HG02884 (cell line): ENCODE measurements at regions not wholly inside any gene's neighbourhood (a gene's known extent, or its start where the extent isn't known, plus 50 kb on each side); places are given as distances from the start of the nearest gene placed in this dataset.

Experiments used
- ATAC-seq: cut with Tn5 transposase; IDR thresholded peaks from one replicate; pipeline ENCODE4 v1.9.1; 2021; ENCODE audit warnings: mild to moderate bottlenecking, moderate library complexity; ENCODE audit not compliant: unreplicated experiment

DNA sequence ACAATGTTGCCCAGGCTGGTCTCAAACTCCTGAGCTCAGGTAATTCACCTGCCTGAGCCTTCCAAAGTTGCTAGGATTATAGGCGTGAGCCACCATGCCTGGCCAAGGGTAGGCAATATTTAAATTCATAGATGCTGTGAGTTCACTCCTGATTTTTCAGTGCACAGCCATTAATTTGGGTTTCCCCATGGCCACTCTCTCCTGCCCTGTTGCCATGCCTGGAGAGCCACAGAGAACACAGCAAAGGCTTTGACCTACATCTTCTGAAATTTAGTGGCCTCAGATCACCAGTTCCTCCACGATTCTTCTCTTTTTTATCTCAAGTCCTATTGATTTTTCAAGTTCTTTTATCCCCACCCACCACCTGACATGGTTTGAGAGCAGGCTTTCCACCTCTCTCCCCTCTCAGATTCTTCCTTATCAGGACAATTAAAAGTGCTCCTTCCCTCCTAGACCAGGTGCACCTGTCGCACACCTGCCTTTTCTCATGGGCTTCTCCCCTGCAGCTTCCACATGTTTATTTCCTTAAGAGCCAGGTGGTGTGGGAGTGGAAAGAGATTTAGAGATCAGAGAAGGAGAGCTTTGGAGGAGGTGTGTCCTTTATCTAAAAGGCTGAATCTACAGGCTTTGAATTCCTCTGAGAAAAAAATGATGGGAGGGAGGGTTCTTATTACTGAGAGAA lies 123.8 kb downstream of the ADRA2A start:
- ATAC-seq, result no peak

DNA sequence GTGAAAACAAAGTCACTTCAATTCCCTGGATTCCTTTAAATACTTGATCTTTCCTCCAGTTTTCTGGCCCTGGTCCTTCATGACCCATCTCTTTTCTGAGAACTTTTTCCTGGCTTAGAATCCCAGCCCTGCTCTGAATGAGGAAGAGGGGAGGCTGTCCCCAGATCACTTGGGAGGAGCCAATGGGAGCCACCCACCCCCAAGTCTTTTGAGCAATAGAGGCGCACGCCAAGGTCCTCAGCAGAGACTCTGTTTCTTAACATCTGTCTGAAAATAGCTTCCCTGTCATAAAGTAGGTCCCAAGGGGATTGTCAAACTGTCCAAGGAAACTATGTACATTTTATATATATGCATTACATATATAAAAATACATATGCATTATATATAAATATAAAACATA lies 126.8 kb downstream of the ADRA2A start:
- ATAC-seq, result no peak

DNA sequence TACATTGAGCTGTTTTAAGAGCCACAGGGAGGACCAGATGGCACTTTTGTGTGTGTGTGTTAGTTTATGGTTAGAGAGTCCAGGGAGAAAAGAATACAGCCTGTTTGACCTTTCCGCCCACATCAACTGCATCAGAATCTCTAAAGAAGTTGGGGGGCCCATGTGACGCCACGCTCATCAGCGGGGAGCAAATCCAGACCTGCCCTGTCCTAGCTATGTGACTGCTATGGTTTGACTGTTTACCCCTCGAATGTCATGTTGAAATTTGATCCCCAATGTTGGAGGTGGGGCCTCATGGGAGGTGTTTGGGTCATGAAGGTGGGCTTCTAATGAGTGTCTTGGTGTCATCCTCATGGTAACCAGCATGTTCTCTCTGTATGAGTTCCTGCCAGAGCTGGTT lies 128.0 kb downstream of the ADRA2A start:
- ATAC-seq, result no peak

DNA sequence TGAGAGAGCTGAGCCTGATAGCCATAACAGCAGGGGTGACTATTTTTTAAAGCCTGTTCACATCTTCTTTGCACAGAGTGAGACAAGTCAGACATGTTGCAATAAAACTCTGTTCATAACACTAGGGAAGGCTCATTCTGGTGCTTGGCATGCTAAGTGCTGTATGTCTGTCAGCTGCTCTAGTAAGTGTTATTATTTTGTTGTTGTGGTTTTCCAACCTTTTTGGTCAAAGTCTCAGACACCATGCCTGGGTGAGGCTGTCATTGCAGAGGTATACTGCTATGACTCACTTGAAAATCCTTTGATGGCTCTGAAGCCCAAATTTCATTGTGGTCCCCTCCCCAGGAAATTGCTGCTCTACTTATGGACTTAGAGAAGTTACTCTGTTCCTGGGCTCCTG lies 129.7 kb downstream of the ADRA2A start:
- no peak for ATAC-seq

DNA sequence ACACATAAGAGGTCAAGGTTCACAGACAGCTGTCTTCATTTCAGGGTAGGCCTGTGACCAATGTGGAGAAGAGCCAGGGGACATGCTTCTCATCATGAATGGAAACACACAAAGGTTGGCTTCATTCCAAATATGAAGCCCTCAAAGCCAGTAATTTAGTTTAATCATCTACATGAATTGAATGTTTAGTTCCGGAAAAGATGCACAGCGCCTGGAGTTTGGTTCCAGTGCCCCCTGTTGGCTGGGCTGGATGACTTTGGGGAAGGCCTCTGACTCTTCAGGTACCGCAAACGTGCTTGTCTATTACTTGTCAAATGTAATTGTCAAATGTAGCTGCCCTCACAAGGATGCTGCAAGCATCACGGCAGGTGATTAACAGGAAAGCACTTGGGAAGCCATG lies 130.7 kb downstream of the ADRA2A start:
- no peak for ATAC-seq

DNA sequence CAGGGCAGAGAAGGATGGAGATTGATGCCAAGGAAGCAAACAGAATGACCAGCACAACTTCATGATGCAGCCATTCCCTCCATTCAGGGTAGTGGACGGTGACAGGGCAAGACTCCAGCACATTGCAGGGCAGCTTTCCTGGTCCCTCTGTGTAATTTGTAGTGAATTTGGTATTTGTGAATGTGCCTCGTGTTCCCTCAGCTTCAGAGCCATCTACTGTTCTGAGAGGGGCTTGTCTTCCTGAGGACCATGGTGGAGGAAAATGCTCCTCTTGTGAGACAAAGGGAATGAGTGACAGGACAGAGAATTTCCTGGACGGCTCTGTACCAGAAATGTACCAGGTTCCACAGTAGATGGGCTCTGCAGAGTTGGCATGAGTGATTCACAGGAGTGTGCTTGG lies 132.1 kb downstream of the ADRA2A start:
- no peak for ATAC-seq

DNA sequence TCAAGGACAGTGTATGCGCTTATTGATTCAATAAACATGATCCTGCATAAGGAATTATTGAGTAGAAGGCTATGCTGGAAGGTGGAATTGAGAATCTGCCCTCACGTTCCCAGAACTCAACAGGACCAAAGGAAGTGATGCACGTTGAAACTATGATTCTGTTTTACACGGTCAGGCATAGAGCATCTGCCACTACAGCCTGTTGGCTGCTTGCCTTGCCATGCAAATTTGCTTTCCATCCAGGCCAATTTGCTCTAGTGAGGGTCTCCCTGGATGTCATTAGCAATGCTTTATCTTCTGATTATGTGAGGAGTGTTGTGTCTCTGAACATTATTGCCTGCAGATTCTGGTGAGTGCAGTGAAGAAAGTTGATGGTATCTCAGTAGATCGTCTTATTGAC lies 132.9 kb downstream of the ADRA2A start:
- no peak for ATAC-seq

DNA sequence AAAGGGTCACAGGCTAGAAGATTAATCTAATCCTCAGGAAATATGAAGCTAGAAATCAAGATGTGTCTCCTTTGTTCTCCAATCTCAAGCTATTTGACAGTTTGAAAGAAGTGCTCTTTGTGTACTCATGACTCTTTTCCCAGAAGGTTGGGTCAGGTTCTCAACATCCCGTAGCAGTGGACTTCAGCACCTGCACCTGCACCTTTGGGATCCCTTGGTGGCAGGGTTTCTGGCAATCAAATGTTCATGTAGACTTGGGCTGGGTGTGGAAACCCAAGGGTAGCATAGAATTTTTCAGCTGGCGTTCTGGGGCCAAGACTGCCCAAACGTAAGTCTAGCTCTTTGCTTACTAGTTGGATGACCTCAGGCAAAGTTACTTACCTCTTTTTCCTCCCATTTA lies 134.4 kb downstream of the ADRA2A start:
- ATAC-seq, result no peak

DNA sequence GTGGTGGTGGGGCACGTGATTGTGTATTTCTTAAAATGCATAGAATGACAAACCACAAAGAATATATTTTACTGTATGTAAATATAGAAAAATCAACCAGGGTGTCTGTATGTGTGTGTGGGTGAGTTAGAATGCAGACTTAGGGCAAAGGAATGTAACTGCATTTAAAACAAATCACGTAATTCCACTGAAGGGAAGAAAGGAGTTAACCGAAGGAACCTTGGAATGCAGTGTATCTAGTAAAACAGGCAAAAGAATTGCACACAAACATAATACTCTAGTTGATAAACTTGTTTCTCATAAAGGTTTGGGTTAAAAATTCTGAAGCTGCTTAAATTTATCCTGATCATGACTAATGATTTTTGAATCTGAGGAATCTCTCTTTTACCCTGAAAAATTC lies 134.9 kb downstream of the ADRA2A start:
- no peak for ATAC-seq

DNA sequence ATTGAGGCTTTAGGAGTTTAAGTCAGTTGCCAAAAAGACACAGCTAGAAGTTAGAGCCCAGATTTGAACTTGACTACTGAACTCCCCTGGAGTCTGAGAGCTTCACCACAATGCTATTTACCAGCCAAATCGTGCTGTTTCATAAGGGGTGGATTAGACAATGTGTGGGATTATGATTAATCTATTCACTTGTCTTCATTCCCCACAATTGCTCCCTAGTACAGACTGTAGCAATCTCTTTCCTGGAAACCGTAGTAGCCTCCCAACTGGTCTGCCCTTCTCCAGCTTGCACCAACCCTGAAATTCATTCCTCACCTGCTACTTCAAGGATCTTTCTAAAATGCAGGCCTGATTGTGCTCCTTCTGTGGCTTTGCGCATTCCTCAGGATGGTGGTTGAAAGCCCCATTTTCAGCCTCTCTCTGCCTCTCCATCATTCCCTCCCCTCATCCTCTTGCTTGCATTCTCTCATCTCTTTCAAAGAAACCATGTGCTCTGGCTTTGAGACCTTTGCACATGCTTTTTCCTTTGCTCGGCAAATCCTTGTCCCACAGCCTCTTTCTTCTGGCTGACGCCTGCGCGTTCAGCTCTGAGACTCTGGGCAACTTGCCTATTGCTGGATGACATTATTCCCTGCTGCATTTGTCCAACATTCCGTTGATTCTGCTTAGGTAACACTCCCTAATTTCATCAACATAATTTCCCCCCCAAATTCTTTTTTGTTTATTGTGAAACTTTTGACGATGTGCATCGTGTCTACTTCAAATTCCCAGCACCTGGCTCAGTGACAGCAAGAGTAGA lies 145.1 kb downstream of the ADRA2A start:
- no peak for ATAC-seq

DNA sequence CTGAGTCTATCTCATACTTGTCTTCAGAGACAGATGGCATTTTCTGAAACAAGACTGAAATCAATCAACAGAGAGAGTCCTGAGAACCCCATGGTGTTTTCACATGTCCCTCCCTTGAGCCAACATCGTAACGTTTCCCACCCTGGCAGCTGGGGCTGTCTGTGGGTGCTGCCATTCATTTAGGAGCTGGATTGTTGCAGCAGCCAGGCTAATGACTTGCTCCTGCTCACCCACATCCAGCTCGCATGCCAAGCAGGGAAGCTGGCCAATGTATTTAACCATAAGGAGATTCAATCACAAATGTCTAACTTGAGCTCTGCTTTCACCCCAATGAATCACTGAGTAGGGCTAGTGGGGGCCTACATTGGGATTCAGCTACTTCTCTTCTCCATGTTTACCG lies 146.1 kb downstream of the ADRA2A start:
- ATAC-seq, result no peak

DNA sequence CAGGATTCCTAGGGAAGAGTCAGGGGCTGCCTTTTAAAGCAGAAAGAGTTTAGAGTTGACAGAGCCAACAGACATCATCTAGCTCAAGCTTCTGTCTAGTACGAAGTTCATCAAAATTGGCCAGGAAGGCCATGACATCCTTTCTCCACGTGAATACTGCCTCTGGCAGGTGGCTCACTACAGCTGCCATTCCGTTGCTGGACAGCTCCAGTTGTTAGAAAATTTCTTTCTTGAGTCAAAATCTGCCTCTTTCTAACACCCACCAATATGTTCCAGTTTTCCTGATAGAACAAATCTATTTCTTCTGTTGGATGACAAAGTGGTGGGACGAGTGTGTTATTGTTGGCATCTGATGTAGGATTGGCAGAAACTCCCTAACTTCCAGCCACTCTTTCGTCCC lies 154.9 kb downstream of the ADRA2A start:
- no peak for ATAC-seq

DNA sequence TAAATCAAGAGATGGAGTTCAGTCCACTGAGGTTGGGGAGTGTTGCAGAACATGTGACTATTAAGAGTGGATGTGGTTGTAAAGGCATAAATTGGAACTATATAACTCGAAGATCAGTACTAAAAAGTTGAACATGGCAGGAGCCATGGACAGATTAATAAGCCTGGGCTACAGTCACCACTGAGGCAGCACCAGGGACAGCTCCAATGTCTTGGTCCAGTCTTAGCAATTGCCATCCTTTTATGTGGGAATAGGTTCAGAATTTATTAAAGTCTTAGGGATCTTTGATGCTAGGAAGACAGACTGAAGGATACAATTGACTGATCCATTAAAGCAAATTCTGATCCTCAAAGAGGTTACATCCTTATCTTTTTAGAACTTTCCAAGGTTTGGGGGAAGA lies 156.6 kb downstream of the ADRA2A start:
- no peak for ATAC-seq

DNA sequence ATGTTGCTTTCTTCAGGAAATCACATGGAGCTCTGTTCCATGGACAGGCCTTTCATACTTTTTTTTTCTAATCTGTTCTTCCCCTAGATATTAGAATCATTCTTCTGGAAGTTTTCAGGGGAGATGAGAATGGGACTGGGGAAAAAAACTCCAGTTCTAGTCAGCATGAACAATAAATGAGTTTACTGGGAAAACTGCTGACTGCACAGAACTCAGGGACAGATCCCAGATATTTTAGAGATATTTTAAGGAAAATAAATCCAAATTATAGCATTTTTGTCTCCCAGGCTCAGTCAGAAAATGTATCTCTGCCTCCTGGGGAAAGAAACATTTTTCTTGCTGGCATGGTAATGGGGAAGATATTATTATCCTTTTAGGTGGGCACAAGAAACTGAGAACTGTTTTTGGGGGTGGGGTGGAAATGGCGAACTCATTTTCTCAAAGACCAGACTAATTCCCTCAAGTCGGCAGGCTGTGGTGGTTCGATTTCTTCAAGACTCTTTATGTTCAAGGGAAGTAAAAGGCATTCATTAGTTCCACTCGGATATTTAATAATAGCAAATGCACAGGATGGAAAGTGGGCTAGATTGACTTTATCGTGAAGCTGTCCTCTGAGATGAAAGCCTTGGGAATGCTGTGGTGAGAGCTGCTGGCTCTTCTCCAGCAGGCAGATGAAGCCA lies 157.5 kb downstream of the ADRA2A start:
- no peak for ATAC-seq

DNA sequence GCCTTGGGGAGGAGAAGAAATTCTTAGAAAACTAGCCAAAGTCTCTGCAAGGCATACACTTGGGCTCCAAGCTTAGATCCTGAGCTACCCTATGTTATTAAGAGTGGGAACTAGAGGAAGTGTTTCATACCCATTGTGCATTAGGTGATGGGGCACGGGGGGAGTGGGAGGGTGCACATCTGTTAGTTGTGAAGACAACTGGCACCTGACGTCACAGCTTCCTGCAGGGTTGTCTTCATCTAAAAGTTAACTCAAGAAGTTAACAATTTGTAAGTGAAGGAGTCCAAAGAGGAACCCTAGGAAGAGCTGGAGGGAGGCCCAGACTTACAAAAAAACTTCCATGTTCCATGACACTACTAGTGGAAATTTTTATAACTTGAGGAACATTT lies 158.1 kb downstream of the ADRA2A start:
- ATAC-seq, result no peak

DNA sequence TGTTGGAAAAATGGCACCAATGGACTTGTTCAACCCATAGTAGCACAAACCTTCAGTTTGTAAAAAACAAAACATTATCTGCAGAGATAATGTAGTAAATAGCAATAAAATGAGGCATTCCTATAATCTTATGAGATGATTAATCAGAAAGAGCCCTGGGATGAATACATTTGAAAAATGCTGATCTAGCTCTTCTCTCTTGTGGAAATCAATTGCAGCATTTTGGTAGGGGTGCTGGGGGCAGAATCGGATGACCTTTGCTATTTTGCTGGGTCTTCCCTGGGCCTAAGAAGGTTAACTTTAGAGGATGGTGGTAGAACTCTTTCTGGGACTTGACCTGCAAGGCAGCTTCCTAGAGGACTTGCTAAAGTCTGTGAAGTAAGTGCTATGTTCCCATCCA lies 163.5 kb downstream of the ADRA2A start:
- ATAC-seq, result no peak

DNA sequence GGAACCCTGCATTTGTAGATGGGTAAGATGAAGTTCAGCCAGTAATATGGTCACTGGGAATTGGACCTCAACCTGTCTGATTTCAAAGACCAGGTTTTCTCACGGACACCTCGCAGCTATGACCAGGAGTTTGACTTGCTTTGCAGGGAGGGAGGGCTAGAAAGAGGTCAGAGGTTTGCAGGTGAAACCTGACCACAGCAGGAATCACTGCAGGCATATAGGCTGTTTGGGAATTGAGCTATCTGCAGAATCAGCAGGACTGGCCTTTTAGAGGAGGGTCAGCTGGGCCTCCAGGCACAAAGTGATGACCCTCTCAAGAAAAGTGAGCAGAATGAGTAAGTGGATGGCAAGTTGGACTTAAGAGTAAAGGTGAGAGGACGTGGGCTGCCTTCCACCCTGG lies 166.3 kb downstream of the ADRA2A start:
- ATAC-seq, result no peak

DNA sequence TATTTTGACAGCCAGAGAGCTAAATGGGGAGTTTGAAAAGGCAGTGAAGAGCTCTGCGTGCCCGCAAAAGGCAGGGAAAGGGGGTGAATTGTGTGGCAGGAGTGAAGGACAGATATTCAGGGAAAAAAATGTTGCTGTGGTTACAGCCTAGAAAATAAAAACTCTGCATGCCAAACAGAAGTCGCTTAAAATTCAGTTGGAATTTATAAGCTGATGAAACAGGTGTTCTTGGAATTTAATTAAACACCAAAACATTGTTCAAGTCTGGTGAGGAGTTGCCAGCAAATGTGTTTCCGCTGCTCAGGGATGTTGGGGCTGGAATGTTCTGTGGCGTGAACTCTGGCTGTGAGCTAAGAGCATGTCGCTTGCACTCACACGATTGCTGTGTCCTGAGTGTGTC lies 169.3 kb downstream of the ADRA2A start:
- no peak for ATAC-seq

DNA sequence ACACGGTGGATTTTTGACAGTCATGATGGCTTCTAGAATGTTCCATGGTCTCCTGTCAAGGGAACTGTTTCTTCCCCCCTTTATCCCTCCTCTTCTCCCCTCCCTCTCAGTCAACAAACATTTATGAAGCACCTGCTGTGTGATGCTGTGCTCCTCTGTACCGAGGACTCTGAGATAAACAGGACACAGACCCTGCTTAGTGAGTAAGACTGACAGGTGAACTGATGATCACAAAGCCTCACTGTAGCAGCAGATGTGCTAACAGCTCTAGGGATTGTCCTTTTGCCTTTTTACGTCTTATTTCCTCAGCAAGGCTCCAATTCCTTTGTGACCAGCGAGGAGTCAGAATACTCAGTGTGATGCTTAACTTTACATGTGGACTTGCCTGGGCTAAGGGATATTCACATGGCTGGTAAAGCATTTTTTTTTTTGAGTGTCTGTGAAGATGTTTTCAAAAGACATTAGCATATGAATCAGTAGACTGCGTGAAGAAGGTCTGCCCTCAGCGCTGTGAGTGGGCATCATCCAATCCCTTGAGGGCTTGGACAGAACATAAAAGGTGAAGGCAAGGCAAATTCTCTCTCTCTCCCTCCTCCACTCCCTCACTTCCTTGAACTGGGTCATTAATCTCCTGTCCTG lies 170.1 kb downstream of the ADRA2A start:
- no peak for ATAC-seq

DNA sequence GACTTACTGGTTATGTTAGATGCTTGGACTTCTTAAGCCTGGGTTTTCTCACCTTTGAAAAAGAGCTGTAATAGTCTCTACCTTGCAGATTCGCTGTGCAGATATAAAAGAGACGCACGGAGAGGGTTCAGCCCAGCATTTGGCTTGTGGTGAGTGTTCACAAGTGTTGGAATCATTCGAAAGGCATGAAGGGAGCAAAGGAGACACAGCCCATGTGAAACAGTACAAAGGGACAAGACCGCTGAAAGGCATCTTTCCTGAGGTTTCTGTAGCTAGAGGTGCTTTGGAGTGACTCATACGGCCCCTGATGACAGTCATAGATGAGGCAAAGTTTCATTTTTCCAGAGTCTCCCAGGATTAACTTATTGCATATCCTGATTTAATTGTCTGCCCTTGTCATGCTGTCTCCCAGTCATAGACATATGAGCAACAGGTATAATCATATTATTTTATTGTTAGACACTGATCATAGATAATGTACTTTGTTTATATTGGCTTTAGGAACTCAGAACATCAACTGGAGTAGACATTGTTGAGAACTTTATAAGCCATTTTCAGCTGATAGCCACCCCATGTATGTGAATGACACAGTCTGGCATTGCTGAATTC lies 171.1 kb downstream of the ADRA2A start:
- no peak for ATAC-seq

DNA sequence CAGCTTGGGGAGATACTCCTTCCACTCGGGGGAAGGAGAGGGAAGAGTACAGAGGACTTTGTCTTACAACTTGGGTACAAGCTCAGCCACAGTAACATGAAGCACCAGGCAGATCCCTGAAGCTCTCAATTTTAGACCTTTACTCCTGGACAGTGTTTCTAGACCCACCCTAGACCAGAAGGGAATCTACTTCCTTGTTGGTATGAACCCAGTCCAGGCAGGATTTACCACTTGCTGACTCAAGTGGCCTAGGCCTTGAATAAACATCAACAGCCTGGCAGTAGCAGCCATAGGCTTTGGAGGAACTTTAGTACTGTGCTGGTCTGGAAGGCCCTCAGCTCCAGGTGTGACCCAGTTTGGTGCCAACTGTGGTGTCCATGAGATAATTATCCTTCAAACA lies 173.1 kb downstream of the ADRA2A start:
- no peak for ATAC-seq
